ENCODE measurements at regions not wholly inside any gene's neighbourhood (a gene's known extent, or its start where the extent isn't known, plus 50 kb on each side); places are given as distances from the start of the nearest gene placed in this dataset.

DNA sequence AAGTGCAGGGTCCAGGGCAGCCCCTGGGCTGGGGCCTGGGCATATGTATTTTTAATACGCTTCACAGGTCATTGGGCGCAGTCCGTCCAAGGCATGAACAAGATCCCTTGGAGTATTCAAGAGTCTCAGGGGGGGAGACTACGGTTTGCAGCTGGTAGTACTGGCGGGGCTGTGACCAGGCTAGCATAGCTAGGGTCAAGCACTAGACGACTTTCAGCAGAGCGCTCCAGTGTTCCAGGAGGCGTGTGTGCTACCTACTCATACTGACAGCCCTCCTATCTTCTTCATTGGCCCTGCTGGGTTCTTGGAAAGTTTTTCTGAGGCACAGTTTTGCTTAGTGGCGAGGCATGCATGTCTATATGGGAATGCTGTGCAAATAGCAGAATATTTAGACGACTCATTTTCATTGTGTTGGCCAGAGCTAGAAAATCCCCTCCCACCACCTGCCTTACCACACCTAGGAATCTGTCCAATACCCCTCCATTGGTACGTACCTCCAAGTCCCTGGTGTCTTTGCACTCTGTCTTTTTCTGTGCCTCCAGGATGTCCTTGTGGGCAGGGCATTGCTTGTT lies 68.2 kb downstream of the GLI2 start:
- TF ChIP-seq POLR2A (IDR thresholded peaks at IDR 0.05) (no peak), CTCF (IDR thresholded peaks at IDR 0.05) (no peak)
- no peaks in the 10 kb centered on the region for H3K4me1 ChIP-seq
- DNase-seq = no peak
- intact Hi-C loops (cut with DNase I; ENCODE audit: low total_unique reads) = no loop called here
- no peaks in the 10 kb centered on the region for H3K27me3 ChIP-seq
- H3K27ac ChIP-seq = no peak overlapping the region
- no peaks in the 10 kb centered on the region for H3K9me3 ChIP-seq
- H3K4me3 ChIP-seq = no peak overlapping the region
- H3K36me3 ChIP-seq = no peaks in the 10 kb centered on the region

DNA sequence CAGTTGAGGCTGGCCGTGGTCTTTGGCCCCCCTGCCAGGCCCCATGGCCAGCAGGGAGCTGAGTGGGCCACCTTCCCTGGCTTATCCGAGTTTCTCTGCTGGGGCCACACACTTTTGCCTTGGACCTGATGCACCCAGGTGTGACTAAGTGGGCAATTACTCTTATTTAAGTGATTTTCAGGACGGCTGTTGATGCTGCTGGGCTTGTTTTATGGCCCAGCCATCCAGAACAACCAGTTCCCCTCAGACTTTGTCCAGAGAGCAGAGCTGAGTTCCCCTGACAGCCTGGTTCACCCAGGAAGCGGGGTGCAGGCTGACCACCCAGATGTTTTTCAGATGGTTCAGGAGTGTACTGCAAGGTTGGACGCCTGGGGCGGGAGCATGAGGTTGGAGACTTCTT lies 68.8 kb downstream of the GLI2 start:
- Histone ChIP-seq H3K4me3 (no peak overlapping the region), H3K4me1 (no peaks in the 10 kb centered on the region), H3K27ac (no peak overlapping the region), H3K27me3 (no peaks in the 10 kb centered on the region), H3K9me3 (no peaks in the 10 kb centered on the region), H3K36me3 (no peaks in the 10 kb centered on the region)
- intact Hi-C loops (cut with DNase I; ENCODE audit: low total_unique reads) = no loop called here
- TF ChIP-seq POLR2A (IDR thresholded peaks at IDR 0.05) = no peak
- TF ChIP-seq CTCF (IDR thresholded peaks at IDR 0.05) = no peak
- DNase-seq = no peak

GRCh38 chr2:120805011-120805410 lies 69.3 kb downstream of the GLI2 start:
- Histone ChIP-seq H3K27me3 (no peaks in the 10 kb centered on the region), H3K27ac (no peak overlapping the region), H3K36me3 (no peaks in the 10 kb centered on the region), H3K9me3 (no peaks in the 10 kb centered on the region), H3K4me1 (no peaks in the 10 kb centered on the region), H3K4me3 (no peak overlapping the region)
- intact Hi-C loops (cut with DNase I; ENCODE audit: low total_unique reads) = no loop called here
- no peak for TF ChIP-seq POLR2A (IDR thresholded peaks at IDR 0.05)
- no peak for DNase-seq

DNA sequence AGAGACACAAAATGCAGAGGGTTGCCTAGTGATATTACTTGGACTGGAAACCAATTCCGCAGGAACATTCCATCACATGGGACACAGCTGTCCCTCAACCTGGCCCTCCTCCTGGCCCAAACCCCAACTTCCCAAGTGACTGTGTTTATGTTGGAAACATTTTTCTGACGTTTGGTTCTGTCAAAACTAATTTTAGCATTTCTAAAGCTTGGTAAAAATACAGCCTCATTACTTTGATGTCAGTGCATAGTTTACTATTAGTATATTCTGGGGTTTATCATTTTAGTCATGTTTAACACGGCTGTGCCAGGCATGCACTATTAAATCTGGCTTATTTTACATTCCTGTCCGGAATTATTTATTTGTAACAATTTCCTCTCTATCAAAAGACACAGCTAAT lies 69.9 kb downstream of the GLI2 start:
- DNase-seq = no peak
- no peaks in the 10 kb centered on the region for H3K36me3 ChIP-seq
- no peak for TF ChIP-seq POLR2A (IDR thresholded peaks at IDR 0.05)
- no peak for TF ChIP-seq CTCF (IDR thresholded peaks at IDR 0.05)
- no peaks in the 10 kb centered on the region for H3K9me3 ChIP-seq
- intact Hi-C loops (cut with DNase I; ENCODE audit: low total_unique reads) = no loop called here
- no peaks in the 10 kb centered on the region for H3K4me1 ChIP-seq
- H3K4me3 ChIP-seq = no peak overlapping the region
- H3K27me3 ChIP-seq = no peaks in the 10 kb centered on the region
- no peak overlapping the region for H3K27ac ChIP-seq

- DNase-seq = no peak
- TF ChIP-seq POLR2A (IDR thresholded peaks at IDR 0.05) (no peak), CTCF (IDR thresholded peaks at IDR 0.05) (no peak)
- intact Hi-C loops (cut with DNase I; ENCODE audit: low total_unique reads) = no loop called here
- Histone ChIP-seq H3K4me3 (no peak overlapping the region), H3K27me3 (no peaks in the 10 kb centered on the region), H3K36me3 (no peaks in the 10 kb centered on the region), H3K27ac (no peak overlapping the region), H3K9me3 (no peaks in the 10 kb centered on the region), H3K4me1 (no peaks in the 10 kb centered on the region)
Observed at GRCh38 chr2:120807751-120808150, 72.1 kb downstream of the GLI2 start.

GRCh38 chr2:120809151-120809550 lies 73.5 kb downstream of the GLI2 start:
- no peak overlapping the region for H3K27ac ChIP-seq
- no peak for DNase-seq
- intact Hi-C loops (cut with DNase I; ENCODE audit: low total_unique reads) = no loop called here
- no peaks in the 10 kb centered on the region for H3K36me3 ChIP-seq
- no peaks in the 10 kb centered on the region for H3K4me1 ChIP-seq
- H3K27me3 ChIP-seq = no peaks in the 10 kb centered on the region
- TF ChIP-seq CTCF (IDR thresholded peaks at IDR 0.05) (no peak), POLR2A (IDR thresholded peaks at IDR 0.05) (no peak)
- no peaks in the 10 kb centered on the region for H3K9me3 ChIP-seq
- H3K4me3 ChIP-seq = no peak overlapping the region
